IMR-90 (cell line): ENCODE measurements at regions not wholly inside any gene's neighbourhood (a gene's known extent, or its start where the extent isn't known, plus 50 kb on each side); places are given as distances from the start of the nearest gene placed in this dataset.

Experiments
- ATAC-seq: fragments of 200-7000 bp; cut with Tn5 transposase; 2 replicates; pipeline ENCODE4 v1.9.1; 2020; ENCODE audit warnings: low read depth, mild to moderate bottlenecking, moderate library complexity
- BruUV-seq: library from RNA; stranded (reverse); fragments of 400-500 nt; replicated peaks from 2 replicates; lab custom pipeline; 2021; lab: Mats Ljungman, UMichigan
- CTCF ChIA-PET: fragments of 300-600 bp; formaldehyde crosslinking; extraction: SDS; loops from one replicate; lab custom pipeline; 2021; ENCODE audit warnings: antibody characterized with exemption; lab: Yijun Ruan, JAX
- POLR2A ChIA-PET: fragments of 300-600 bp; sonication (Branson Sonifier 250); formaldehyde crosslinking; loops from one replicate; lab custom pipeline; 2022; ENCODE audit warnings: antibody characterized with exemption; ENCODE audit not compliant: unreplicated experiment; lab: Charles Lee
- DNase-seq: peaks from one replicate; pipeline ENCODE4 v3.0.0; 2013
- H2AFZ ChIP-seq: replicated peaks from 2 replicates; pipeline ENCODE3; 2013; ENCODE audit warnings: low read length, mild to moderate bottlenecking; ENCODE audit not compliant: poor library complexity
- H2AK5ac ChIP-seq: 2 replicates; pipeline ENCODE4 v1.6.1; 2013; ENCODE audit warnings: low read depth, low read length, inconsistent platforms
- H2AK9ac ChIP-seq: replicated peaks from 2 replicates; pipeline ENCODE3; 2013; ENCODE audit warnings: mild to moderate bottlenecking, low read depth, low read length, moderate library complexity; ENCODE audit not compliant: poor library complexity
- H2BK120ac ChIP-seq: 2 replicates; pipeline ENCODE4 v1.6.1; 2013; ENCODE audit warnings: low read depth, low read length, inconsistent platforms
- H2BK15ac ChIP-seq: 3 replicates; pipeline ENCODE4 v1.6.1; 2013; ENCODE audit warnings: low read depth, low read length, inconsistent platforms
- H2BK20ac ChIP-seq: 2 replicates; pipeline ENCODE4 v1.6.1; 2013; ENCODE audit warnings: low read depth, mild to moderate bottlenecking, inconsistent platforms, low read length, moderate library complexity
- H2BK5ac ChIP-seq: 2 replicates; pipeline ENCODE4 v1.6.1; 2013; ENCODE audit warnings: mild to moderate bottlenecking, low read depth, low read length, inconsistent platforms; ENCODE audit not compliant: poor library complexity, severe bottlenecking
- H3K14ac ChIP-seq: replicated peaks from 2 replicates; pipeline ENCODE4 v1.6.1; 2013; ENCODE audit warnings: low read depth, low read length, inconsistent platforms
- H3K18ac ChIP-seq: 2 replicates; pipeline ENCODE4 v1.6.1; 2013; ENCODE audit warnings: low read depth, low read length, control low read depth
- H3K23ac ChIP-seq: 2 replicates; pipeline ENCODE4 v1.6.1; 2013; ENCODE audit warnings: low read depth, low read length, inconsistent platforms
- H3K27ac ChIP-seq: 2 replicates; pipeline ENCODE4 v1.5.1; 2013; ENCODE audit warnings: mild to moderate bottlenecking, control low read depth, low read length; ENCODE audit not compliant: insufficient read depth
- H3K27me3 ChIP-seq: 2 replicates; pipeline ENCODE4 v1.6.1; 2013; ENCODE audit warnings: low read length; ENCODE audit not compliant: control insufficient read depth, insufficient read depth
- H3K36me3 ChIP-seq: 2 replicates; pipeline ENCODE4 v1.6.1; 2013; ENCODE audit warnings: low read length, mixed read lengths; ENCODE audit not compliant: control insufficient read depth, insufficient read depth
- H3K4ac ChIP-seq: 2 replicates; pipeline ENCODE4 v1.6.1; 2013; ENCODE audit warnings: low read depth, low read length, inconsistent platforms
- H3K4me1 ChIP-seq: 2 replicates; pipeline ENCODE4 v1.6.1; 2013; ENCODE audit warnings: low read length, mixed read lengths; ENCODE audit not compliant: control insufficient read depth, insufficient read depth
- H3K4me2 ChIP-seq: 2 replicates; pipeline ENCODE4 v1.6.1; 2013; ENCODE audit warnings: low read depth, mild to moderate bottlenecking, control low read depth, low read length, moderate library complexity
- H3K4me3 ChIP-seq: 2 replicates; pipeline ENCODE4 v1.5.1; 2013; ENCODE audit warnings: low read depth, mild to moderate bottlenecking, control low read depth, low read length, moderate library complexity; ENCODE audit not compliant: insufficient read depth
- H3K56ac ChIP-seq: 2 replicates; pipeline ENCODE4 v1.6.1; 2013; ENCODE audit warnings: low read length, inconsistent platforms; ENCODE audit not compliant: insufficient read depth; ENCODE audit errors: extremely low read depth
- H3K79me1 ChIP-seq, 2 experiments: 2 replicates each; pipeline ENCODE4 v1.6.1; 2013; ENCODE audit warnings: low read length in 2 of 2, inconsistent platforms in 1 of 2, low read depth in 1 of 2
- H3K9ac ChIP-seq: 2 replicates; pipeline ENCODE4 v1.6.1; 2013; ENCODE audit warnings: low read depth, low read length, control low read depth
- H3K9me1 ChIP-seq: 2 replicates; pipeline ENCODE4 v1.6.1; 2013; ENCODE audit warnings: low read length, inconsistent platforms; ENCODE audit not compliant: insufficient read depth
- H3K9me3 ChIP-seq: 2 replicates; pipeline ENCODE4 v1.6.1; 2013; ENCODE audit warnings: low read length; ENCODE audit not compliant: control insufficient read depth, insufficient read depth
- H4K20me1 ChIP-seq: 2 replicates; pipeline ENCODE4 v1.6.1; 2013; ENCODE audit warnings: low read length, inconsistent platforms; ENCODE audit not compliant: insufficient read depth
- H4K5ac ChIP-seq: 2 replicates; pipeline ENCODE4 v1.6.1; 2013; ENCODE audit warnings: mild to moderate bottlenecking, low read depth, low read length, control low read depth
- H4K8ac ChIP-seq, 2 experiments: 2 replicates each; pipeline ENCODE4 v1.6.1; 2013; ENCODE audit warnings: low read depth in 2 of 2, low read length in 2 of 2, control low read depth in 1 of 2, inconsistent platforms in 1 of 2
- H4K91ac ChIP-seq: 2 replicates; pipeline ENCODE4 v1.6.1; 2013; ENCODE audit warnings: low read depth, low read length, inconsistent platforms; ENCODE audit not compliant: insufficient read depth
- BHLHE40 ChIP-seq: fragments of 150-350 bp; IDR thresholded peaks from 2 replicates; pipeline ENCODE4 v1.6.1; 2016; ENCODE audit warnings: mild to moderate bottlenecking, low read depth, low read length
- MXI1 ChIP-seq: IDR thresholded peaks from 2 replicates; pipeline ENCODE4 v1.6.1; 2012; ENCODE audit warnings: low read depth, mild to moderate bottlenecking, low read length, moderate library complexity, borderline replicate concordance
- POLR2A ChIP-seq: IDR thresholded peaks from 2 replicates; pipeline ENCODE4 v1.6.1; 2012; ENCODE audit warnings: mild to moderate bottlenecking, low read depth, low read length
- RFX5 ChIP-seq: IDR thresholded peaks from 2 replicates; pipeline ENCODE4 v1.8.0; 2012; ENCODE audit warnings: low read depth, mild to moderate bottlenecking, low read length, moderate library complexity
- WGBS, 2 experiments: methylation state at CpG; one replicate each; pipeline versions ENCODE4 v1.1.5 to v1.1.7; 2013; ENCODE audit warnings: missing lambda C conversion rate in 2 of 2; ENCODE audit not compliant: insufficient read length in 1 of 2; ENCODE audit errors: extremely low coverage in 2 of 2; 5-methylcytosine and 5-hydroxymethylcytosine counted together
- dilution Hi-C: fragments of 300-500 bp; cut with HindIII; formaldehyde crosslinking; loops from one replicate; pipeline ENCODE4 v1.14.3; 2018; ENCODE audit warnings: low sequenced_read_pairs; ENCODE audit not compliant: unreplicated experiment
- in situ Hi-C: fragments of 300-500 bp; cut with MboI; formaldehyde crosslinking; loops from 3 replicates; pipeline ENCODE4 v1.14.3; 2019; ENCODE audit warnings: low sequenced_read_pairs, inconsistent platforms, mixed read lengths
- intact Hi-C: fragments of 100-400 bp; cut with micrococcal nuclease; formaldehyde crosslinking; loops from 2 replicates; pipeline ENCODE4 v1.10.0; 2022

GRCh38 chr2:75959724-75960471, 249.2 kb upstream of the GCFC2 start:
- Histone ChIP-seq H3K4me1 (no peaks in the 10 kb centered on the region), H2BK120ac (no peak overlapping the region), H3K27ac (no peak overlapping the region), H2AFZ (no peak overlapping the region), H3K4me2 (no peak overlapping the region), H3K9ac (no peak overlapping the region), H3K36me3 (no peaks in the 10 kb centered on the region), H3K4ac (no peak overlapping the region), H4K20me1 (no peaks in the 10 kb centered on the region), H4K91ac (no peak overlapping the region), H2BK20ac (no peak overlapping the region), H2AK9ac (no peak overlapping the region), H2AK5ac (no peak overlapping the region), H3K79me1 (no peaks in the 10 kb centered on the region), H3K9me3 (no peaks in the 10 kb centered on the region), H3K27me3 (no peaks in the 10 kb centered on the region), H3K23ac (no peak overlapping the region), H2BK5ac (no peak overlapping the region), H4K5ac (no peak overlapping the region), H3K14ac (no peak overlapping the region), H3K56ac (no peak overlapping the region), H3K18ac (no peak overlapping the region), H3K4me3 (no peak overlapping the region), H3K9me1 (no peaks in the 10 kb centered on the region), H4K8ac (no peak overlapping the region), H2BK15ac (no peak overlapping the region)
- no TSS peak for BruUV-seq
- ChIA-PET CTCF (no interaction called here), POLR2A (no interaction called here)
- in situ Hi-C loops (no loop called here), dilution Hi-C loops (no loop called here), intact Hi-C loops (no loop called here)
- no peak for TF ChIP-seq BHLHE40
- TF ChIP-seq POLR2A: no peak
- no peak for TF ChIP-seq RFX5
- no peak for TF ChIP-seq MXI1
- no peak for ATAC-seq
- DNase-seq: no peak
- WGBS, 2 experiments: no CpG with 5 or more reads among the region's 4 CpGs
